Posterior vena cava (tissue), 2 donors: ENCODE measurements at regions not wholly inside any gene's neighbourhood (a gene's known extent, or its start where the extent isn't known, plus 50 kb on each side); places are given as distances from the start of the nearest gene placed in this dataset.

Experiments used
- DNase-seq: peaks from one replicate; pipeline ENCODE4 v3.0.0-alpha.2; 2020; ENCODE audit warnings: low spot score
- intact Hi-C, 2 donors: fragments of 100-400 bp; cut with DNase I; formaldehyde crosslinking; loops; one replicate each; pipeline versions ENCODE4 v1.14.1 to v1.14.2; 2022 to 2023
- donor health status: DM: yes; HTN: yes; CAD: no.
- donor health status: DM: yes; HTN: yes; CAD: no.

DNA sequence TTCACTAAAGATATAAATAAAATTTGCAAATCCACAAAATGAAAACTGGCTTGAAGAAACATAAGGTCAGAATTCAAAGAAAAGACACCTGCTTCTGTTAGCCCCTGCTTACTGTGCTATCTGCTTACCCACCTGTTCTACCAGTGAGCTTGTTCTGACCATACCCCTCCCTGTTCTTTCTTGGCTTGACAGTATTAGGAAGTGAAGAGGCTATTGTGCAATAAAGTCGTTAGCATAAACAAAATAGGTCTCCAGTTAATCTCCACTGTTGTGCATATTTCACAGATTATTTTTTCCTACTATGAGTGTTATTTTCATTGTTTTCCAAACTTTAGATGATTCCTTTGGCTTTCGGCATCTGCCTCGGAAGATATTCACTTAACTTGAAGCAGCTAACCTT, 322.1 kb downstream of the CCDC85A start:
- intact Hi-C loops = no loop called here
- DNase-seq = no peak

DNA sequence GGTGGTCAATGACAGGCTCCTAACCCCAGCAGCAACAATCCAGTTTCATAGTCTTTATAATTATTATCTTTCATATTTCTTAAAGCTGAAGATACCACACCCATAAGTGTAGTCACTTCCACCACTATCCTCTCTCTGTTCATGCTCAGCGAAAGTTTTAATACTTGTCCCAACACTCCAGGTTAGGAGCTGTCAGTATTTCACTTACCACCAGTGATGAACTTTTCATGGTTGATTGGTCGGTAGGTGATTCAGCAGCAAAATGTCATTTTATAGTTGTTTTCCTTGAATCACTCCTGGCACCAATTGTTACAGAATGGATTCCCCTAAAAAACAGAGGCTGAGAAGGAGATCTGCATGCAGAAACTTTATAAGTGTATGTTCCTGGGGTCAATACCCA, 324.9 kb downstream of the CCDC85A start:
- no peak for DNase-seq
- intact Hi-C loops = no loop called here

DNA sequence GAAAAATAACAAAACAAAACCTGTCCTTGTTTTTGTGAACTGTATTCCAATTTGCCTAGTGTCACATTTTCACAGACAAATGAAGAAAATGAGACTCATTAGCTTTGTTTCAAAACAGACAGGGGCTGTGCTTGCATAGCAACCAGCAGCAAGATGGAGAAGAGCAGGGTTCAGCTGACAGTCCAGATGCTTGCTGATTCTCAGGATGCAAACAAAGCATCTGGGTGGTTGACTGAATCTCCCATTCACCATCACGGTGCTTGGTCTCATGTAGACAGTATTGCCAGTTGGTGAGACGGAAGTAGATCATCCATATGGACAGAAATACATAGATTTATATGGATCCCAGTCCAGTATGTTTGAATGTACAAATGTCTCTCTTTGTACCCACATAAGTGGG, 326.8 kb downstream of the CCDC85A start:
- intact Hi-C loops = no loop called here

DNA sequence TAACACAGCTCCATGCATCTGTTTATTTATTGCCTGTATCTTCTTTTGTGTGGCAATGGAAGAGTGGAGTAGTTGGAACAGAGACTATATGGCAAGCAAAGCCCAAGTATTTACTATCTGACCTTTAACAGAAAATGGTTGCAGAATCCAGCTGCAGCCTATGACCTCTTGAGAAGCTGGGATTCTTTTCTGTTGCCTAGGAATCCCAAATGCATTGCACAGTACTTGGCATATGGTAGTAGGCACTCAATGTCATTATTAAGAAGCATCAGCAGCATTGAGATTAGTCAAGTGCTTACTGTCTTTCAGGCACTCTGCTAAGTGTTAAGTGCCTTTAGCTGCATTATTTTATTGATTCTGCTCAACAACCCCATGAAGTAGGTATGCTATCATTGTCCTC, 331.6 kb downstream of the CCDC85A start:
- no peak for DNase-seq
- intact Hi-C loops = no loop called here

More for the DNA sequence above, 326.8 kb downstream of the CCDC85A start:
- DNase-seq = no peak

DNA sequence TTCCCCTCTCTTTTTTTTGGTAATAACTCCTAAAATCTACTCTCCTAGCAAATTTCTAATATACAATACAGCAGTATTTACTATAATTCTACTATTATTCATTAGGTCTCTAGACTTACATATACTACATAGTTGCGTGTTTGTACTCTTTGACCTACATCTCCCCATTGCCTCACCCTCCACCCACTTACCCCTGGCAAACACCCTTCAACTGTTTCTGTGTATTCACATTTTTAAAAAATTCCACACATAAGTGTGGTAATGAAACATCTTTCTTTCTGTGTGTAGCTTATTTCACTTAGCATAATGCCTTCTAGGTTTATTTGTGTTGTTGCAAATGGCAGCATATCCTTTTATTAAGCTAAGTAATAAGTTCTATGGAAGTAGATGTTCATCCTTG, 336.0 kb downstream of the CCDC85A start:
- no peak for DNase-seq
- intact Hi-C loops = no loop called here

DNA sequence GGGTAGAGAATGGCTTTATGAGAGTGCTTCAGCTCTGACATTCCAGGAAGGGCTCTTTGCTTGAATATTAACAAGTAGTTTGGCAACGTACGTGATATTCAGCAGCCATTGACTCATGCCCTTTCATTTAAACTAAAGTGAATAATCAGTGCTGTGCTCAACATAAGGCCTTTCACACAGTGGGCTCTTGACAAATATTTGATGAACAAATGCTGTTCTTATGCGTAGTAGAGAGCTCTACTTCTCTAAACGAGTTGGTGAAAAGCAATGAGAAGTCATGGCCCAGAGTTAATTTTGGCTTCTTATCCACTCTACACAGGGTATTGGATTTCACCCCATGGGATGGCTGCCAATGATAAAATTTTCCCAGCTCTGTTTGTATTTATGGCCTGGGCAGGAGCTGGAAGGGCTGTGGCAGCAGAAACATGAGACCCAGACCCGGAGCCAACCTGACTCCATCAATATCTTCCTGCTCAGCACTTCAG, 338.9 kb downstream of the CCDC85A start:
- no peak for DNase-seq
- intact Hi-C loops = no loop called here

DNA sequence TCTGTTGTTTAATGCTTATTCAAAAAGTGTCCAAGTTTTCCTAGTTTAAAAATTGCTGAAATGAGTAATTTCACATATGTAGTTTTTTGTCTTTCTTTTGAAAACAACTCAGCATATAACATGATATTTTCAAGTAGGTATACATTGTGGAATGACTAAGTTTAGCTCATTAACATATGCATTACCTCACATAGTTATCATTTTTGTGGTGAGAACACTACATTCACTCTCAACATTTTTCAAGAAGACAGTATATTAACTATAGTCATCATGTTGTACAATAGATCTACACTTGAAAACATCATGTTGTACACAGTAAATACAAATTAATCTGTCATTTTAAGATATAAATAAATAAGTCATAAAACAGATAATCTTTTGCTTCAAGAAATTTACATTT, 340.0 kb downstream of the CCDC85A start:
- intact Hi-C loops = no loop called here

DNA sequence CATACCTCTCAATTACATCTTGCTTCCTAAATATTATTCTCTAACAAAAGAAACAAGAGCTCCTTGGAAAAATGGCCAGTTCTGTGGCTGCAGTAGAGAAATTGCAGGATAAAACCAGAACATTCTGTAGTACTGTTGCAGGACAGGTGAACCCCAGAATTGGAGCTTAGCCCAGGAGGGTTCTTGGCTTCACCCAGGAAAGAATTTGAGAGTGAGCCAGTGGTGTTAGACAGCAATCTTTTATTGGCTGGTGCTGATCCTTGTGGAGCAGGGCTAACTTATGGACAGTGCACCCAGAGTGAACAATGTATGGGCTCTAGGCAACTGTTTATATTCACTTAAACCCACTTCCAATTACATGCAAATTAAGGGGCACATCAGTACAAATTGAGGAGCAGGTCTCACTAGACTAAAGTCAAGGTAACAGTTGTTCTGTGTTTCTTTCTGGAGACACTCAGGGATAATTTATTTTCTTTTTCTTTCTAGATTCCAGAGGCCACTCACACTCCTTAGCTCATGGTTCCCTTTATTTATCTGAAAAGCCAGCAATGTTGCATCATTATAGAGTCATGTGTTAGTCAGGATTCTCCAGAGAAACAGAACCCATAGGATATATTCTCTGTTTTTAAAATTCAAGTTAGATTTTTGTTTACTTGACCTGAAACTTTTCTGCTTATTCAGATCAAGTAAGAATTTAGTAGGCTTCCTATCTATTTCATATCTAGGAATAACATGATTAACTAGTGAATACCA, 348.1 kb downstream of the CCDC85A start:
- intact Hi-C loops = no loop called here
- no peak for DNase-seq

More for the DNA sequence above, 340.0 kb downstream of the CCDC85A start:
- DNase-seq = no peak

DNA sequence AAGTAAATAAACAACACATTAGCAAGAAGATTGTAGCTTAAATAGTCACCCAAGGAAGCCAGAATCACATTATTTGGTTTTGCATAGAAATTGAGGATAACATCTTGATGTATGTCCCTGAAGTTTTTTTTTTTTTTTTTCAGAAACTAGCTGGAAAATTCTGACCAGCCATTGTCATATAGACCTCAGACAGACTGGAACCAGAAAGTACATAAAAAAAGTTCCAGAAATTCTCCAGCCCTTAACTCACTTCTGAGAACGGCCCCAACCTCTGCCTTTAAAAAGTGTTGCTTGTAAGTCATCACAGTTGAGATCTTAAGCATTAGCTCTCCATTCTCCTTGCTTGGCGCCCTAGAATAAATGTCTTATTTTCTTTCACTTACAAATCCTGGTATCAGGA, 350.5 kb downstream of the CCDC85A start:
- DNase-seq = no peak
- intact Hi-C loops = no loop called here

DNA sequence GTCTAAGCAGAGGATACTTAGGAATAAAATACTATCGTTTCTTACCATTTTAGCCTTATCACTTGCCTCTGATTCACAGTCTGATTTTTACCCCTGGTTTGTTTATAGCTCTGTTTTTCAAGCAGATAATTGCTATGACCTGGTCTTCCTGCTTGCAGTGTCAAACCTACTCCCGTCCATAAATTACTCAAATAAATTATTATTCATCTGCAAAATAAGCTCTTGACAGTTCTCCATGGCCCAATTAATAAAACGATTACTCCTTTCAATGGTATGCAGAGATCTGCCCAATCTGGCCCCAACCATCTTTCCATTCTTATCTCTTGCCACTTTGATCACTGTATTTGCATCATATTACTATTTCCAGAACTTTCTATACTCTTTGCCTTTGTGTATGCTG, 354.0 kb downstream of the CCDC85A start:
- DNase-seq = no peak
- intact Hi-C loops = no loop called here

DNA sequence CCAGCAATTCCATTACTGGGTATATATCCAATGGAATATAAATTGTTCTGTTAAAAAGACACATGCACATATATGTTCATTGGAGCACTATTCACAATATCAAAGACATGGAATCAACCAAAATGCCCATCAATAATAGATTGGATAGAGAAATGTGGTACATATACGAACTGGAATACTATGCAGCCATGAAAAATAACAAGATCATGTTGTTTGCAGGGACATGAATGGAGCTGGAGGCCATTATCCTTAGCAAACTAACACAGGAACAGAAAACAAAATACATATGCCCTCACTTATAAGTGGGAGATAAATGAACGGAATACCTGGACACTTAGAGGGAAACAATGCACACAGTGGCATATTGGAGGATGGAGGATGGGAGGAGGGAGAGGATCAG, 355.8 kb downstream of the CCDC85A start:
- no peak for DNase-seq
- intact Hi-C loops = no loop called here

DNA sequence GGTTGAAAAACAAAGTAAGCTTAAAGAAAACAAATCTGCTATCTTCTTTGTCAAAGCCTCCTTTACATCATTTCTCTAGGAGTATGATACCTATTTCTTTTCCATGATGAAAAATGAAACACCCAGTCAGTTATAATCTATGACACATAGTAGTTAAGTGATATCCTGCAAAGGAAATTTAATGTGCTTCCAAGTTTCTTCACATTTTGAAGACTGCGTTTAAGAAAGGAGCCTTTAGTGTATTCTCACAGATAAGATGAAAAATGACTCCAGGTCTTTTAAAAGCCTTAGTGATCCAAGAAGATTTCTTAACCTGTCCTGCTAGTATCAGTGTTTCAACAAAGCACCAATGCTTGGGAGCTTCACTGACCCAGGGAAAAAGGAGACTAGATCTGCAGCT, 356.7 kb downstream of the CCDC85A start:
- DNase-seq = no peak
- intact Hi-C loops = no loop called here

DNA sequence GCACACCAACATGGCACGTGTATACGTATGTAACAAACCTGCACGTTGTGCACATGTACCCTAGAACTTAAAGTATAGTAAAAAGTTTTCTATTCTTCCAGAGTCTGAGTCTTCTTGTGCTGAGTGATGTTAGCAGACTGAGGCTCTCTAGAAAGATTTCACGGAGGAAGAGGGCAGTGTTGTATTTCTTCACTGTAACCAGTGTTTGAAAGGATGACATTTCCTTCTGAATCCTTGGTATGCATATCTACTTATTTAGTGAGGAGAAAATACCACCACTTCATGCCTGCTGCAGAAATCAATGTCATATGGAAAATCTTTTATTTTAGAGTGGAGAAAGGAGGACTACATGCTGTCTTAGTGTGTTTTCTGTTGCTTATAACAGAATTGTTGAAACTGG, 357.1 kb downstream of the CCDC85A start:
- intact Hi-C loops = no loop called here
- no peak for DNase-seq

DNA sequence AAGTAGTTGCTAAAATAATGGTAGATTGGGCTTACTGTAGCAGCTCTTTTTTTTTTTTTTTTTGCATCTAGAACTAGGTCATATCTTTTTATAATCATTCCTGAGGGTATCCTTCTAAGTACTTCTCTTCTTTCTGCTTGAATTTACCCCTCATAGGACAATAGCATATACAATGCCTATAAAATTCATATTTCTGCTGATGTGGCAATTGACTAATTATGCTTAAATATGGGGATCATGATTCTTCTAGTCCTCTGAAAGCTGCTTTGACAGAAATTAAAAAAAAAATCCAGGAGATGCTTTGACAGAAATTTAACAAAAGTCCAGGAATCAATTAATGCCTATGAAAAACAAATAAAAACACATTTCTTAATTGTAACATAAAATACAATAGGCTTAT, 358.4 kb downstream of the CCDC85A start:
- DNase-seq = no peak
- intact Hi-C loops = no loop called here

DNA sequence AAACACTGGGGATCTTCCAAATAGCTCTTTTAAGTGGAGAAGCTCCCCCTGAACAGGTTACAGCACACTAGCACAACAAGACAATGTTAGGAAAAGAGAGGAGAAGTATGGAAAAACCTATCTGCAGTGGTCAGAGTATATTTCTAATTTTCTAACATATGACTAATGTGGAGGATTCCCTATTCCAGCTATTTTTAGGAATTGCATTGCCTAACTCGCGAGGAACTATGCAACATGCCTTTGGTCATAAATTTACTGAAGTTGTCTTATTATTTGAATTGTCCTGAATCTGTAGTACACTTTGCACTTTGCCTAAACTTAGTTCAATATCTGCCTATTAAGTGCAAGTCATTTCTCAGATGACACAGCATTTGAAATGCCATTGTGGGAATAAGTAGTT, 381.4 kb downstream of the CCDC85A start:
- intact Hi-C loops = no loop called here
- DNase-seq = no peak

DNA sequence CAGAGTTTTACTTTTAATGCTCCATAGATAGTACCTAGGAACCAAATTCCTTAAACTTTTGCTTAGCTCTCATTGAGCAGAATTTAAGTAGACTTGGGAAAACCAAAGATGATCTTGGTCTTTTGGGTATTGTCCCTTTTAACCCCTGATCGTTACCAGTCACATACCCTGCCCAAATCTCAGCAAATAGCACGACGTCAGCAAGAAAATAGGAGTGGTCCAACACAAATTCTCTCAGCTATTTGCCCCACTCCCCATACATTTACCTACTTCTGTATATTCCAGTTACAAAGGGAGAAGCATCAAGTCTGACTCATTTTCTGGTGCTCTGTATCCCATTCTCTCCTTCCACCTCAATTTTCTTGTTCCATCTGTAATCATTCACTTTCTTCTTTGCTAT, 387.3 kb downstream of the CCDC85A start:
- no peak for DNase-seq
- intact Hi-C loops = no loop called here

DNA sequence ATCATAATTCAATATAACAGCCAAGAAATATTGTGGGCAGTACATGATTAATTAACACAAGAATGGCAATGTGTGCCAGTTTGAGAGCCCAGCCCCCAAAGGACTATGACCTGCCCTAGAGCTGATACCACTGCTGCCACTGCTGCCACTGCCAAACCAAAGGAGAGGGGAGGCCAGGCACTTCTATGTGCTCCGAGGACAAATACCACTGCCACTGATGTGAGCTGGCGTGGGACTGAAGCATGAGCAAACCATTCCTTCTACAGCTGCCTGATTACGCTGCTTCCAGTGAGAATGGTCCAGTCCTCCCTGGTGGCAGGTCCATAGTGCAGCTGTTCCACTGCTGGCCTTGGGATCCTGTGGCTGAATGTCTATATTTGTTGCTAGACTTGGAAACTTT, 392.2 kb downstream of the CCDC85A start:
- DNase-seq = no peak
- intact Hi-C loops = no loop called here

DNA sequence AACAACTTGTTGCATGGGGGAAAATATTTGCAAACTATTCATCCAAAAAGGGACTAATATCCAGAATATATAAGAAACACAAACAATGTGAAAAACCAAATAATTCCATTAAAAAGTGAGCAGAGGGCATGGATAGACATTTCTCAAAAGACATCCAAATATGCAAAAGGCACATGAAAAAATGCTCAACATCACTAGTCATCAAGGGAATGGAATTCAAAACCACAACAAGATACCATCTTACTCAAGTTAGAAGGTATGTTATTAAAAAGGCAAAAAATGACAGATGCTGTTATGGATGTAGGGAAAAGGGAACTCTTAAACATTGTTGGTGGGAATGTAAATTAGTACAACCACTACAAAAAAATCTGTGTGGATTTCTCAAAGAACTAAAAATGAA, 396.5 kb downstream of the CCDC85A start:
- intact Hi-C loops = no loop called here
- DNase-seq = no peak

DNA sequence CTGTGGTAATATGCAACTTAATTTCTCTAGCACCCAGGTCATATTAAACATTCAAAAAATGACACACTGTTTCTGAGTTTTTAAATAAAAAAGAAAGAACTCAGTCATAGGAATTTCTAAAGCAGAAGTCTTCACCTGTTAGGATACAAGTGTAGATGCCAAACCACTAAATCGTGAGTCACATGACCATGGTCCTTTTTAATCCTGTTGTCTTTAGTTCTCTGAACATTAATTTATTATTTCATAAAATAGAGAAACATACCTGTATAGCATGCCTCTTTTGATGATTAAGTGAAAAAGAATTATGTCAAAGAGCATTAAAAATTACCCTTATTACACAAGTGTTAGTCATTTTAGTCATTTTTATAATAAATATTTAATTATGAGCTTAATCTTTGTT, 398.8 kb downstream of the CCDC85A start:
- DNase-seq = no peak
- intact Hi-C loops = no loop called here

DNA sequence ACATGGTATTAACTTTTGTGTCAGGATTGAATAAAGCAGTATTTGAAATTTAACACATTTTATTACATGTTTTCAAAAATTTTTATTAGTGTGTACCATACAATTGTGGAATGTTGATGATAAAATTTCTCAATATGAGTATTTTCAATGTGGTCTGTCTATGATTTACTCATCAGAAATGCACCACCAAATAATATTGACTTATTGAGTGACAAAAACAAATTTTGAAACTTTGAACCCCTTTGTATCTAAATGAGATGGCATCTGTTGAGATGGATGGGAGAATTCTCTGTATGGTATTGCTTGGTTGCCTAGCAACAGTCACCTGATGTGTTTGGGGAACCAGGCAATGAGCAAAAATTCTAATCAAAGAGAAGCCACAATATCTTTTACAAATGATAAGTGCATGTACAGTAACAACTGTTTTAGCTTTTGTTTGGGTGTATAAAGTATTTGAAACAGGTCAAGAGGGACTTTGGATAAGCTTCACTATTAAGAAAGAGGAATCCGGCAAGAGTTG, 400.1 kb downstream of the CCDC85A start:
- intact Hi-C loops = no loop called here
- no peak for DNase-seq

DNA sequence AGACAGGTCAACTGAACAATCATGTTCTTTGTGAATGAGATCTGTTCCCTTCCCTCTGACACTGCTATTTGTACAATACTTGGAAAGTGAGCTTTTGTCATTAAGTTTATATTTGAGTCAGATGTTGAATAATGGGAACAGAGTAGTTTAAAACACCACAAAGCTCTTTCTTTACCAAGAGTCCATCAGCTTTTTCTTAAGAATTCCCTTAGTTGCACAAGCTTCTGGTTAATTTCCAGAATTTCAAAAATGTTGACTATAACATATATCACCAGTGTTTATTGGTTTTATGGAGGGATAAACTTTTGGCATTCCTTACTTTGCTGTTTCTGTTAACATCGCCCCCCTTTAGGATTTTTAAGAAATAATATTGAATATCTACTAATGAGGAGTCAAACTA, 403.7 kb downstream of the CCDC85A start:
- DNase-seq = no peak
- intact Hi-C loops = no loop called here

DNA sequence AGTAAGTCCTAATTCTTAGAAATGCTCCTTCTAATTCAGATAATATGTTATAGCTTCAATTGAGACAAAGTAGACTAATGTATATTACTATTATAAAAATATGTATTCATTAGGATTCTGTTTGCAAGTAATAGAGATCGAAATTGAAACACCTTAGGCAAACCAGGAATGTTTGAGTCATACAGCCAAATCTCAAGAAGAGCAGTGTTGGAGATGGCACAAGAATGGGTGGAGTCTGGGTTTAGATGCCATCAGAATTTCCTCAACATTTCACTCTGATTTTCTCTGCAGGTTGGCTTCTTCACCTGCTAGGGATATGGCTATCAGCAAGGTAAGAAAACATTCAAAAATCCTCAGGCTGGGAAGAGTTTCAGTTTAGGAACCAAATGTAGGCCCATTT, 405.4 kb downstream of the CCDC85A start:
- intact Hi-C loops = no loop called here
- DNase-seq = no peak
